ENCODE measurements at regions not wholly inside any gene's neighbourhood (a gene's known extent, or its start where the extent isn't known, plus 50 kb on each side); places are given as distances from the start of the nearest gene placed in this dataset.

- Histone ChIP-seq H2BK12ac (ENCODE audit: low read length) (no peak overlapping the region), H2AFZ (ENCODE audit: insufficient read depth, low read length, poor library complexity) (no peak overlapping the region), H3K36me3 (ENCODE audit: control insufficient read depth in 1 of 2, insufficient read depth in 2 of 2, low read length in 2 of 2) (no peaks in the 10 kb centered on the region), H4K12ac (ENCODE audit: low read depth, low read length) (no peak overlapping the region), H3K23ac (ENCODE audit: low read length) (no peak overlapping the region), H3K79me2 (ENCODE audit: control insufficient read depth, insufficient read depth, low read length, poor library complexity) (no peaks in the 10 kb centered on the region), H3K14ac (ENCODE audit: low read length) (no peak overlapping the region), H4K8ac (ENCODE audit: low read depth, low read length) (no peak overlapping the region), H3K27me3 (ENCODE audit: insufficient read depth, low read length) (no peaks in the 10 kb centered on the region), H3K9ac (ENCODE audit: low read length) (no peak overlapping the region), H2AK5ac (ENCODE audit: low read length) (no peak overlapping the region), H3K4me2 (ENCODE audit: low read length) (no peak overlapping the region), H3K4ac (ENCODE audit: low read depth, low read length) (no peak overlapping the region), H4K91ac (ENCODE audit: low read depth, low read length) (no peak overlapping the region), H3K4me3 (ENCODE audit: low read depth, low read length) (no peak overlapping the region), H3K18ac (ENCODE audit: low read length) (no peak overlapping the region), H3K4me1 (ENCODE audit: control insufficient read depth in 1 of 2, insufficient read depth in 2 of 2, low read length in 2 of 2) (no peaks in the 10 kb centered on the region), H3K9me3 (ENCODE audit: insufficient read depth, low read depth, low read length) (no peaks in the 10 kb centered on the region), H3K27ac (ENCODE audit: low read depth, low read length) (no peak overlapping the region), H3K79me1 (ENCODE audit: low read length) (no peaks in the 10 kb centered on the region), H2BK120ac (ENCODE audit: insufficient read depth, low read length, poor library complexity) (no peak overlapping the region), H2BK5ac (ENCODE audit: low read depth, low read length, poor library complexity) (no peak overlapping the region)
- DNase-seq, result peak in 1 of 2 donors; percentile 40
- WGBS (ENCODE audit: extremely low coverage, insufficient coverage, insufficient read length), result no CpG with 5 or more reads among the region's 1 CpG
Observed at GRCh38 chr3:144770915-144771351, 799.3 kb downstream of the DIPK2A start.

DNA sequence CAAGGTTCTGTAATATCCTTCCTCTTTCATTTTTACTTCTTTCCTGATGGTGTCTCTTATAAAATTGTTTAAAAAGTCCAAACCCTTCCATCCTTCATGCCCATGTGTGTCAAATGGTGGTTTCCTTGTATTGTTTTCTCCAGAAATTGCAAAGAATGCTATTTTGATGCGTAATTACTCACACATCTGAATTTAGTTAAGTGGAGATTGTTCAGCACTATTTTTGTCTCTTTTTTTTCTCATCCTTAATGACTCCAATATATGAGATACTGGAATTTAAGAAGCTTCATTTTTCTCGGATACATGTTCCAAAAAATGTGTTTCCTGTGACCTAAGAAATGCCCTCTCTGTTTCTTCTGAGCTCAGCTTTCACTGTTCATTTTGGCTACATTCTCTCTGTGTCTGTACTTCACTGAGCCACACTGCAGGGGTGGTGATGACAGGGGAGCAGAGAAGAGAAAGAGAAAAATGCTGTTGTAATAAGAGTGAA is 799.8 kb downstream of the DIPK2A start:
- H3K18ac ChIP-seq (ENCODE audit: low read length), result no peak overlapping the region
- H3K4me3 ChIP-seq (ENCODE audit: low read depth, low read length), result no peak overlapping the region
- no peak overlapping the region for H3K4ac ChIP-seq (ENCODE audit: low read depth, low read length)
- H4K8ac ChIP-seq (ENCODE audit: low read depth, low read length), result no peak overlapping the region
- H4K12ac ChIP-seq (ENCODE audit: low read depth, low read length), result no peak overlapping the region
- no peak overlapping the region for H3K9ac ChIP-seq (ENCODE audit: low read length)
- no peaks in the 10 kb centered on the region for H3K4me1 ChIP-seq (ENCODE audit: control insufficient read depth in 1 of 2, insufficient read depth in 2 of 2, low read length in 2 of 2)
- no peak overlapping the region for H2BK120ac ChIP-seq (ENCODE audit: insufficient read depth, low read length, poor library complexity)
- H3K79me2 ChIP-seq (ENCODE audit: control insufficient read depth, insufficient read depth, low read length, poor library complexity), result no peaks in the 10 kb centered on the region
- H4K91ac ChIP-seq (ENCODE audit: low read depth, low read length), result no peak overlapping the region
- no peaks in the 10 kb centered on the region for H3K79me1 ChIP-seq (ENCODE audit: low read length)
- no CpG with 5 or more reads among the region's 2 CpGs for WGBS (ENCODE audit: extremely low coverage, insufficient coverage, insufficient read length)
- H3K14ac ChIP-seq (ENCODE audit: low read length), result no peak overlapping the region
- no peak overlapping the region for H2BK5ac ChIP-seq (ENCODE audit: low read depth, low read length, poor library complexity)
- no peak overlapping the region for H2AFZ ChIP-seq (ENCODE audit: insufficient read depth, low read length, poor library complexity)
- no peaks in the 10 kb centered on the region for H3K9me3 ChIP-seq (ENCODE audit: insufficient read depth, low read depth, low read length)
- H3K27ac ChIP-seq (ENCODE audit: low read depth, low read length), result no peak overlapping the region
- H3K36me3 ChIP-seq (ENCODE audit: control insufficient read depth in 1 of 2, insufficient read depth in 2 of 2, low read length in 2 of 2), result no peaks in the 10 kb centered on the region
- no peak overlapping the region for H2AK5ac ChIP-seq (ENCODE audit: low read length)
- H3K4me2 ChIP-seq (ENCODE audit: low read length), result no peak overlapping the region
- no peaks in the 10 kb centered on the region for H3K27me3 ChIP-seq (ENCODE audit: insufficient read depth, low read length)
- no peak overlapping the region for H2BK12ac ChIP-seq (ENCODE audit: low read length)
- DNase-seq, result no peak
- no peak overlapping the region for H3K23ac ChIP-seq (ENCODE audit: low read length)

DNA sequence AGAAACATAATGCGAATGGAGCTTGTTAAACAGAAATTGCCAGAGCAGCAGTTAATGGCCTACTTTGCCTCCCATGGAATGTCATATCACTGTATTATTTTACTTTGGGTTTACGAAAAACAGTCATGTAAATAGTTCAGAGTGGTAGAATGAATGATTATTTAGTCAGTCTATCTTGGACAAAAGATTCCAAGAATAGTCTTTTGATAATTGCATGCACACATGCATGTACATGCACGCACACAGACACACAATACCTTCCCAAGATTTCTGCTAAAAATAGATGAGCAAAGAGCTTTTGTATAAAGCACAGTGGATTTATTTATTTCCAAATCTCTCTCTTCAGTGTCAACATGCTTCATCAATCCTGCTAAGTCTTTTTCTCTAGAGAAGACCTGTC is 800.7 kb downstream of the DIPK2A start:
- no CpG with 5 or more reads among the region's 3 CpGs for WGBS (ENCODE audit: extremely low coverage, insufficient coverage, insufficient read length)

GRCh38 chr3:144773350-144773749 is 801.7 kb downstream of the DIPK2A start:
- Histone ChIP-seq H3K27me3 (ENCODE audit: insufficient read depth, low read length) (no peaks in the 10 kb centered on the region), H3K14ac (ENCODE audit: low read length) (no peak overlapping the region), H3K36me3 (ENCODE audit: control insufficient read depth in 1 of 2, insufficient read depth in 2 of 2, low read length in 2 of 2) (no peaks in the 10 kb centered on the region), H4K91ac (ENCODE audit: low read depth, low read length) (no peak overlapping the region), H3K9me3 (ENCODE audit: insufficient read depth, low read depth, low read length) (no peaks in the 10 kb centered on the region), H3K4me1 (ENCODE audit: control insufficient read depth in 1 of 2, insufficient read depth in 2 of 2, low read length in 2 of 2) (no peaks in the 10 kb centered on the region), H4K8ac (ENCODE audit: low read depth, low read length) (no peak overlapping the region), H2AK5ac (ENCODE audit: low read length) (no peak overlapping the region), H3K23ac (ENCODE audit: low read length) (no peak overlapping the region), H4K12ac (ENCODE audit: low read depth, low read length) (no peak overlapping the region), H3K79me2 (ENCODE audit: control insufficient read depth, insufficient read depth, low read length, poor library complexity) (no peaks in the 10 kb centered on the region), H2BK12ac (ENCODE audit: low read length) (no peak overlapping the region), H2BK5ac (ENCODE audit: low read depth, low read length, poor library complexity) (no peak overlapping the region), H3K79me1 (ENCODE audit: low read length) (no peaks in the 10 kb centered on the region), H3K4ac (ENCODE audit: low read depth, low read length) (no peak overlapping the region), H3K18ac (ENCODE audit: low read length) (no peak overlapping the region), H3K27ac (ENCODE audit: low read depth, low read length) (no peak overlapping the region), H3K4me3 (ENCODE audit: low read depth, low read length) (no peak overlapping the region), H2BK120ac (ENCODE audit: insufficient read depth, low read length, poor library complexity) (no peak overlapping the region), H3K9ac (ENCODE audit: low read length) (no peak overlapping the region), H3K4me2 (ENCODE audit: low read length) (no peak overlapping the region), H2AFZ (ENCODE audit: insufficient read depth, low read length, poor library complexity) (no peak overlapping the region)
- no CpG with 5 or more reads among the region's 4 CpGs for WGBS (ENCODE audit: extremely low coverage, insufficient coverage, insufficient read length)
- DNase-seq, result no peak

More for the DNA sequence above, 800.7 kb downstream of the DIPK2A start:
- Histone ChIP-seq H3K27ac (ENCODE audit: low read depth, low read length) (no peak overlapping the region), H3K79me1 (ENCODE audit: low read length) (no peaks in the 10 kb centered on the region), H2AK5ac (ENCODE audit: low read length) (no peak overlapping the region), H4K8ac (ENCODE audit: low read depth, low read length) (no peak overlapping the region), H3K4me2 (ENCODE audit: low read length) (no peak overlapping the region), H2BK5ac (ENCODE audit: low read depth, low read length, poor library complexity) (no peak overlapping the region), H3K27me3 (ENCODE audit: insufficient read depth, low read length) (no peaks in the 10 kb centered on the region), H3K36me3 (ENCODE audit: control insufficient read depth in 1 of 2, insufficient read depth in 2 of 2, low read length in 2 of 2) (no peaks in the 10 kb centered on the region), H2AFZ (ENCODE audit: insufficient read depth, low read length, poor library complexity) (no peak overlapping the region), H3K4me1 (ENCODE audit: control insufficient read depth in 1 of 2, insufficient read depth in 2 of 2, low read length in 2 of 2) (no peaks in the 10 kb centered on the region), H3K9me3 (ENCODE audit: insufficient read depth, low read depth, low read length) (no peaks in the 10 kb centered on the region), H2BK12ac (ENCODE audit: low read length) (no peak overlapping the region), H4K12ac (ENCODE audit: low read depth, low read length) (no peak overlapping the region), H3K79me2 (ENCODE audit: control insufficient read depth, insufficient read depth, low read length, poor library complexity) (no peaks in the 10 kb centered on the region), H3K4me3 (ENCODE audit: low read depth, low read length) (no peak overlapping the region), H4K91ac (ENCODE audit: low read depth, low read length) (no peak overlapping the region), H3K23ac (ENCODE audit: low read length) (no peak overlapping the region), H2BK120ac (ENCODE audit: insufficient read depth, low read length, poor library complexity) (no peak overlapping the region), H3K18ac (ENCODE audit: low read length) (no peak overlapping the region), H3K4ac (ENCODE audit: low read depth, low read length) (no peak overlapping the region), H3K14ac (ENCODE audit: low read length) (no peak overlapping the region), H3K9ac (ENCODE audit: low read length) (no peak overlapping the region)
- no peak for DNase-seq
